GM21381 (cell line): ENCODE measurements at regions not wholly inside any gene's neighbourhood (a gene's known extent, or its start where the extent isn't known, plus 50 kb on each side); places are given as distances from the start of the nearest gene placed in this dataset.
A peak's percentile ranks its signal among the peaks of the same experiment; 100 is the strongest.

Experiments
- ATAC-seq: cut with Tn5 transposase; IDR thresholded peaks from one replicate; pipeline ENCODE4 v1.9.1; 2021; ENCODE audit warnings: mild to moderate bottlenecking, moderate library complexity; ENCODE audit not compliant: unreplicated experiment

- no peak for ATAC-seq
Observed at GRCh38 chr6:168887621-168888020, 366.0 kb downstream of the THBS2 start.

GRCh38 chr6:168886964-168887363 is 366.7 kb downstream of the THBS2 start:
- ATAC-seq = no peak

- no peak for ATAC-seq
Observed at GRCh38 chr6:168885751-168886742, 367.6 kb downstream of the THBS2 start.

GRCh38 chr6:168885196-168885595 is 368.4 kb downstream of the THBS2 start:
- no peak for ATAC-seq

- ATAC-seq = peak; percentile 91
Observed at GRCh38 chr6:168884646-168885086, 369.0 kb downstream of the THBS2 start.

GRCh38 chr6:168884050-168884645 is 369.5 kb downstream of the THBS2 start:
- peak; percentile 59 for ATAC-seq

- no peak for ATAC-seq
Observed at GRCh38 chr6:168883410-168884049, 370.1 kb downstream of the THBS2 start.

- no peak for ATAC-seq
Observed at GRCh38 chr6:168880271-168880670, 373.4 kb downstream of the THBS2 start.

- ATAC-seq = no peak
Observed at GRCh38 chr6:168877821-168878282, 375.8 kb downstream of the THBS2 start.

GRCh38 chr6:168876956-168877355 is 376.7 kb downstream of the THBS2 start:
- no peak for ATAC-seq

- no peak for ATAC-seq
Observed at GRCh38 chr6:168875811-168876576, 377.7 kb downstream of the THBS2 start.

- ATAC-seq = no peak
Observed at GRCh38 chr6:168874637-168875036, 379.0 kb downstream of the THBS2 start.

GRCh38 chr6:168873278-168874190 is 380.1 kb downstream of the THBS2 start:
- ATAC-seq = no peak

GRCh38 chr6:168871642-168872315 is 381.9 kb downstream of the THBS2 start:
- ATAC-seq = no peak

GRCh38 chr6:168870982-168871381 is 382.7 kb downstream of the THBS2 start:
- no peak for ATAC-seq

GRCh38 chr6:168867247-168868102 is 386.2 kb downstream of the THBS2 start:
- no peak for ATAC-seq

- ATAC-seq = no peak
Observed at GRCh38 chr6:168866534-168866933, 387.1 kb downstream of the THBS2 start.

GRCh38 chr6:168865522-168865921 is 388.1 kb downstream of the THBS2 start:
- no peak for ATAC-seq
